NCI-H2227 (cell line): ENCODE measurements at regions not wholly inside any gene's neighbourhood (a gene's known extent, or its start where the extent isn't known, plus 50 kb on each side); places are given as distances from the start of the nearest gene placed in this dataset.
"Not testable (repeated sequence)": the region's sequence is repeated elsewhere in the genome, so short reads cannot be mapped to it uniquely, and the experiment has no call there.

ENCODE experiments used
- DNase-seq: peaks from one replicate; lab custom pipeline; 2025; ENCODE audit not compliant: unreplicated experiment; lab: John Stamatoyannopoulos, UW

DNA sequence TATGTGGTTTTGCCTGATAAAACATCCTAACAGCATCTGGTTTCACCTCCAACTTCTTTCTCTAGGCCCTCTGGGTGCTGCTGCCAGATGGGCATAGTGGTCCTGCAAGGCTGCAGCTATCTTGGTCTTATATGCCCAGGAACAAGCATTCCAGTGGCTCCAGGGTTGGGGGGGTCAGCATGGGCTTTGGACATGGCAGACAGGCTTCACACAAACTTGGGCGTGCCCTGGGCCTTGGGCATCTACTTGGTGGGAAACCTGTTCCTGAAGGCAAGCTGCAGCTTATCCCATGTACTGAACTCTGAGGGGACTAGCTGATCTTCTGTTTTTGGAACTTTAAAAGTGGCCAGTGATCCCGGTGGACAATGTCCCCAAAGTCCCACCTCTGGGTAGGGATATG is 54.9 kb upstream of the ZNF678 start:
- DNase-seq, result no peak

- DNase-seq, result not testable (repeated sequence)
These were observed 56.6 kb upstream of the ZNF678 start for GRCh38 chr1:227506490-227507393.

- DNase-seq, result not testable (repeated sequence)
These were observed 67.3 kb upstream of the ZNF678 start for GRCh38 chr1:227496045-227496444.

DNA sequence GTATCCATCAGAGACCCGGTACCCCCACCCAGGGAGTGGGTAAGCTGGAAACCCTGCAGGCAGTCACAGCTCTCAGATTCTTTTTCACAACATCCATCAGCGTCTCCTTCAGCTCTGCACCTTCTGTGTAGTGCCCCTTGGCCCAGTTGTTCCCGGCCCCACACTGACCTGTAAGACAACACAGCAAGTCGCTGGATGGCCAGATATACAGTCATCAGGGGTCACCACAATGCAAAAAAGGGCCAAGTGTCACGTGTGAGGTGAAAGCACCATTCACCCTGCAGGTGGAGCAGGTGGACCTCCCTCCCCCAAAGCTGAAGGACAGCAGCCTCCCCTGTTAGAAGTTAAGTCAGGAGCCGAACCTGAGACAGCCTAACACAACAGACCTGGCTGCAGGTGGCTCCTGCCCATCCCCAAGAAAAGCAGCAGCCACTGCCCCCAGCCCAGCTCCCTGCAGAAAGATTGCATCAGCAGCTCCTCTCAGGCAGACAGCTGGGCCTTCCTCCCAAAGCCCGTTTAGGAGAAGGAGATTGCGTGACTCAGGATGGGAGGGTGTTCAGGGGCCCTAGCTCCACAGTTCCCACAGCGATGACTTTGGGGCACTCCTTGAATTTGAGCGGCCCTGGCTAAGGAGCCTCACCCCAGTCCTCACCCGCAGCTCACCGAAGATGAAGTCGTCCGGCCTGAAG is 69.3 kb upstream of the ZNF678 start:
- DNase-seq, result not testable (repeated sequence)

DNA sequence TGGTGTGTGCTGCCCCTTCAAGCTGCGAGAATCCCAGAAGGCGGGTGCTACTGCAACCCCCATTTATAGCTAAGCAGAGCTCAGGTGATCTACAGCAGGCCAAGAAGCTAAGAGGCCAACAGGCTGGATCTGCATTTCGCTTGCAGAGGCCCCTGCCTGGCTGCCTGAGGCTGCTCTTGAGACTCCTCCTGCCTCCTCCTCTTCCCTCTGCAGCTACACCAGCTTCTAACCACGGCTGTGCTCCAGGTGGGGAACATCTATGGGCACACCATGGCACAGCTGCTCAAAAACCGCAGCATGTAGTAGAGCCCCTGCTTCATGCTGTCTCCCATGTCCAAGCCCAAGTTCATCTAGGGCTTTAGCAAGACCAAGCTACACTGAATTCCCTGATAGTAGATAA is 72.9 kb upstream of the ZNF678 start:
- DNase-seq, result no peak

GRCh38 chr1:227490001-227490400 is 73.4 kb upstream of the ZNF678 start:
- DNase-seq, result no peak

- DNase-seq, result no peak
These were observed 73.8 kb upstream of the ZNF678 start for GRCh38 chr1:227489572-227489971.

GRCh38 chr1:227487606-227488005 is 75.8 kb upstream of the ZNF678 start:
- no peak for DNase-seq

- DNase-seq, result no peak
These were observed 76.8 kb upstream of the ZNF678 start for GRCh38 chr1:227486559-227486958.

- DNase-seq, result no peak
These were observed 81.4 kb upstream of the ZNF678 start for GRCh38 chr1:227482023-227482299.

- DNase-seq, result peak; percentile 13
These were observed 89.3 kb upstream of the ZNF678 start for GRCh38 chr1:227474072-227474471.

GRCh38 chr1:227472772-227473171 is 90.6 kb upstream of the ZNF678 start:
- no peak for DNase-seq

DNA sequence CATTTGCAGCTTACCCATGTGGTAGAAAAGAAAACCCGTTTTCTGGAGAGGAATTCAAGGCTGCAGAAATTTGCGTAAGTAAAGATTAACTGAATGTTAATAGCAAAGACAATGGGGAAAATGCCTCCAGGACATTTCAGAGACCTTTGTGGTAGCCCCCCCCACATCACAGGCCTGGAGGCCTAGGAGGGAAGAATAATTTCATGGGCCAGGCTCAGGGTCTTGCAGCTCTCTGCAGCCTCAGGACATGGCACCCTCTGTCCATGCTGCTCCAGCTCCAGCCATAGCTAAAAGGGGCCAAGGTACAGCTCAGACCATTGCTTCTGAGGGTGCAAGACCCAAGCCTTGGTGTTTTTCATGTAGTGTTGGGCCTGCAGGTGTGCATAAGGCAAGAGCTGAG is 92.7 kb upstream of the ZNF678 start:
- DNase-seq, result no peak

DNA sequence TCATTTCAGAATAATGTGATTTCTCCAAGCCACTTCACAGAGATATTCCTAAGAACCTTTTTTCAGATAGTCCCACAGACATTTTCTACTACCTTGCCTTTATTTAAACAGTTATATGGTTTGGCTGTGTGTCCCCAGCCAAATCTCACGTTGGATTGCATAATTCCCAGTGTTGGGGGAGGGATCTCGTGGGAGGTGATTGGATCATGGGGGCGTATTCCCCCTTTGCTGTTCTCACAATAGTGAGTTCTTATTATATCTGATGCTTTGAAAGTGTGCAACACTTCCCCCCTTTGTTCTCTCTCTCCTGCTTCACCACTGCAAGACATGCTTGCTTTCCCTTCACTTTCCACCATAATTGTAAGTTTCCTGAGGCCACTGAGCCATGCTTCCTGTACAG is 93.6 kb upstream of the ZNF678 start:
- no peak for DNase-seq

GRCh38 chr1:227466039-227466645 is 97.2 kb upstream of the ZNF678 start:
- no peak for DNase-seq

GRCh38 chr1:227465256-227465655 is 98.1 kb upstream of the ZNF678 start:
- DNase-seq, result no peak

DNA sequence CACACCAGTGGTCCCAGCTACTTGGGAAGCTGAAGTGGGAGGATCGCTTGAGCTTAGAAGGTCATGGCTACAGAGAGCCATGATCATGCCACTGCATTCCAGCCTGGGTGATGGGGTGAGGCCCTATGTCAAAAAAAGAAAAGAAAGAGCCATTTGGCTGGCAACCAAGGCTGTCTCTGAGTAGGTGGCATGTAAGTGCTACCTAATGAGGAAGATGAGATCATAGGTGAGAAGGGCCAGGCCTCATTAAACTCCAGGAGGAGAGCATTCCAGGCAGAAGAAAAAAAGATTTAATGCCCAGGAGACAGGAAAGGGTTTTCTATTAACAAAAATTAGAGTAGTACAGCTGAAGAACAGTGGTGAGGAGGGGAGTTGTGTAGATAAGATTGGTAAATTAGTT is 103.4 kb upstream of the ZNF678 start:
- DNase-seq, result no peak

GRCh38 chr1:227459326-227459841 is 104.0 kb upstream of the ZNF678 start:
- DNase-seq, result no peak

DNA sequence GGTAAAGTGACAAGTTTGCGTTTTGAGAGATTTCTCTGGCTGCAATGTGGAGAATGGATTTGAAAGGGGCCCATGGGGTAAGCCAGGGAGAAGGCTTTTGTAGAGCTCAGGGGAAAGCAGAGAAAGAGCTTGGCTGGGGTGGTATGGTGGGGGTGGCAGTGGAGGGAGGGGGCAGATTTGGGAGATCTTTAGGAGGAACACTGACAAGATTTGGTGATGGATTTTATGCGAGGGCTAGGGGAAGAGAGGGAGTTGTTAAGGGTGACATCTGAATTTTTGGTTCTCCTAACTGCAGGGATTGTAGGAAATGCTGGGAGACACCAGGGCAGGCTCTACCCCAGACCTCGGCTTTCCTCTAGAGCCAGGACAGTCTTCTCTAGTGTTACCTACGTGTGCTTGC is 108.7 kb upstream of the ZNF678 start:
- no peak for DNase-seq

GRCh38 chr1:227453631-227454355 is 109.6 kb upstream of the ZNF678 start:
- DNase-seq, result peak; percentile 35

DNA sequence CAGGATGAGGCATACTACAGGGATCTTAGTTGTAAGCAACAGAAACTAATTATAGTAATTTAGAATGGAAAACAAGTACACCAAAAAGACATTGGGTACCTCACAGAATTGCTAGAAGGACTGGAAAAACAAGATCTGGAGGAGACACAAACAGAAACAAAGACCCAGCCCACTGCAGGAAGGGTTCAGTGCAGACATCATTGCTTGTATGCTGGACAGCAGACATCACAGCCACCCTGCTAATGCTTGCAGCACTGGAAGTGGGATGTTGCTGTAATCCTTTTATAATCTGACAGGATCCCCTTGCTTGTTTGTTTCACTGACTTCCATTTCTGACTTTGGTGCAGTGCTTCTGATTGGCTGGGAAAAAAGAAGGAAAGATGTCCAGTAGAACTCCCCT is 111.4 kb upstream of the ZNF678 start:
- DNase-seq, result no peak
